A673 (cell line): ENCODE measurements at regions not wholly inside any gene's neighbourhood (a gene's known extent, or its start where the extent isn't known, plus 50 kb on each side); places are given as distances from the start of the nearest gene placed in this dataset.

Experiments used
- BruUV-seq: library from RNA; stranded (reverse); fragments of 400-500 nt; replicated peaks from 2 replicates; lab custom pipeline; 2021; lab: Mats Ljungman, UMichigan
- CTCF ChIA-PET: fragments of 300-600 bp; sonication (Branson Sonifier 250); formaldehyde crosslinking; loops from one replicate; lab custom pipeline; 2022; ENCODE audit warnings: antibody characterized with exemption; lab: Charles Lee
- POLR2A ChIA-PET: fragments of 300-600 bp; sonication (Branson Sonifier 250); formaldehyde crosslinking; loops from one replicate; lab custom pipeline; 2022; ENCODE audit warnings: antibody characterized with exemption; ENCODE audit not compliant: low non-redundant PET; lab: Charles Lee
- DNase-seq: peaks from one replicate; pipeline ENCODE4 v3.0.0-alpha.2; 2015; ENCODE audit warnings: low spot score
- H3K27ac ChIP-seq: fragments of 200-600 bp; sonication (generic); 2 replicates; pipeline ENCODE4 v1.5.1; 2016; ENCODE audit warnings: mixed run types, low read depth, mild to moderate bottlenecking, mixed read lengths, antibody characterized with exemption, low read length; ENCODE audit not compliant: poor library complexity, severe bottlenecking
- H3K27me3 ChIP-seq: fragments of 200-600 bp; sonication (generic); replicated peaks from 2 replicates; pipeline ENCODE4 v1.6.1; 2017; ENCODE audit warnings: mixed run types, low read depth, mild to moderate bottlenecking, mixed read lengths, antibody characterized with exemption, low read length; ENCODE audit not compliant: insufficient read depth, poor library complexity
- H3K36me3 ChIP-seq: fragments of 200-600 bp; sonication (generic); 2 replicates; pipeline ENCODE4 v1.6.1; 2016; ENCODE audit warnings: mixed run types, mild to moderate bottlenecking, mixed read lengths, antibody characterized with exemption, low read length; ENCODE audit not compliant: insufficient read depth, poor library complexity, severe bottlenecking
- H3K4me1 ChIP-seq: fragments of 200-600 bp; sonication (generic); 2 replicates; pipeline ENCODE4 v1.6.1; 2017; ENCODE audit warnings: mixed run types, mild to moderate bottlenecking, mixed read lengths, antibody characterized with exemption, low read length; ENCODE audit not compliant: insufficient read depth, poor library complexity, severe bottlenecking
- H3K4me3 ChIP-seq: fragments of 200-600 bp; sonication (generic); 2 replicates; pipeline ENCODE4 v1.5.1; 2016; ENCODE audit warnings: low read depth, mixed run types, mild to moderate bottlenecking, mixed read lengths, low read length; ENCODE audit not compliant: poor library complexity, severe bottlenecking
- H3K9me3 ChIP-seq: fragments of 200-600 bp; sonication (generic); 2 replicates; pipeline ENCODE4 v1.6.1; 2016; ENCODE audit warnings: mixed run types, low read depth, mild to moderate bottlenecking, mixed read lengths, antibody characterized with exemption, low read length; ENCODE audit not compliant: poor library complexity, severe bottlenecking
- CTCF ChIP-seq: fragments of 300-800, 200-600 bp; sonication (generic); conservative IDR thresholded peaks from 2 replicates; pipeline ENCODE4 v1.5.1; 2017; ENCODE audit warnings: low read depth, mild to moderate bottlenecking, antibody characterized with exemption, low read length, moderate library complexity, mixed read lengths
- EZH2 ChIP-seq: fragments of 200-600 bp; sonication (generic); IDR thresholded peaks from 2 replicates; pipeline ENCODE4 v1.6.1; 2017; ENCODE audit warnings: borderline replicate concordance, low read depth, mild to moderate bottlenecking, mixed read lengths, antibody characterized with exemption, low read length; ENCODE audit not compliant: poor library complexity, severe bottlenecking
- intact Hi-C: fragments of 100-400 bp; cut with micrococcal nuclease; formaldehyde crosslinking; loops from one replicate; pipeline ENCODE4 v1.10.0; 2022; ENCODE audit not compliant: unreplicated experiment

- no peak for DNase-seq
- no peaks in the 10 kb centered on the region for H3K9me3 ChIP-seq
- ChIA-PET CTCF (no interaction called here), POLR2A (no interaction called here)
- no peaks in the 10 kb centered on the region for H3K36me3 ChIP-seq
- H3K27me3 ChIP-seq, result no peaks in the 10 kb centered on the region
- no peak overlapping the region for H3K4me3 ChIP-seq
- BruUV-seq, result no TSS peak
- intact Hi-C loops, result no loop called here
- H3K27ac ChIP-seq, result no peak overlapping the region
- no peak for TF ChIP-seq EZH2
- no peak for TF ChIP-seq CTCF
- no peaks in the 10 kb centered on the region for H3K4me1 ChIP-seq
Measured at GRCh38 chr9:21686738-21687137, 115.7 kb upstream of the MTAP start.

- Histone ChIP-seq H3K36me3 (no peaks in the 10 kb centered on the region), H3K9me3 (no peaks in the 10 kb centered on the region), H3K4me1 (no peaks in the 10 kb centered on the region), H3K27me3 (no peaks in the 10 kb centered on the region), H3K4me3 (no peak overlapping the region), H3K27ac (no peak overlapping the region)
- no TSS peak for BruUV-seq
- ChIA-PET POLR2A (no interaction called here), CTCF (no interaction called here)
- TF ChIP-seq CTCF (no peak), EZH2 (no peak)
- no peak for DNase-seq
- intact Hi-C loops, result no loop called here
Measured at GRCh38 chr9:21687351-21687750, 115.1 kb upstream of the MTAP start.

GRCh38 chr9:21688108-21689102 lies 114.0 kb upstream of the MTAP start:
- CTCF ChIA-PET, result no interaction called here

More at GRCh38 chr9:21688108-21689102, 114.0 kb upstream of the MTAP start:
- Histone ChIP-seq H3K27ac (no peak overlapping the region), H3K4me3 (no peak overlapping the region), H3K36me3 (no peaks in the 10 kb centered on the region), H3K27me3 (no peaks in the 10 kb centered on the region), H3K4me1 (no peaks in the 10 kb centered on the region), H3K9me3 (no peaks in the 10 kb centered on the region)
- no peak for TF ChIP-seq EZH2
- no peak for TF ChIP-seq CTCF
- POLR2A ChIA-PET, result no interaction called here
- intact Hi-C loops, result no loop called here
- no TSS peak for BruUV-seq
- DNase-seq, result no peak
